GM19372 (cell line): ENCODE measurements at regions not wholly inside any gene's neighbourhood (a gene's known extent, or its start where the extent isn't known, plus 50 kb on each side); places are given as distances from the start of the nearest gene placed in this dataset.

ENCODE experiments used
- ATAC-seq: cut with Tn5 transposase; IDR thresholded peaks from one replicate; pipeline ENCODE4 v1.9.1; 2021; ENCODE audit warnings: mild to moderate bottlenecking, low read depth, moderate library complexity; ENCODE audit not compliant: unreplicated experiment

DNA sequence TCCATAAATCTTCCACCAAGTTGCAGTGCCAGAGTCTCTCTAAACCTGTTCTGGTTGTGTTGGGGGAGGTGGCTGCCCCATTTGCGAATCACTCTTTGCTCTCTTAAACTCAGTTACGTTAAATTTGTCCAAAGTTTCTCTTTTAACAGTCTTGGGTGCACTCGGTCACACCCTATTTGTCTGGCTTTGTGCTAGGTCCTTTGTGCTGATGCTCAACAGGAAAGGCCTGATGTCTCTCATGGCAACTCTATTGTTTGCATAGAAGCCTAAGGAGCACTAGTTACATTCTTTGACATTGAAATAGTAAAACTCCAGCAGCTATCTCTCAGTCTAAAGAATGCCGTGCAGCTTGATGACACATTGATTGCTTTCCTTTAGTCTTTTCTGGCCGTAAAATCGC, 105.1 kb downstream of the TRMT11 start:
- no peak for ATAC-seq

DNA sequence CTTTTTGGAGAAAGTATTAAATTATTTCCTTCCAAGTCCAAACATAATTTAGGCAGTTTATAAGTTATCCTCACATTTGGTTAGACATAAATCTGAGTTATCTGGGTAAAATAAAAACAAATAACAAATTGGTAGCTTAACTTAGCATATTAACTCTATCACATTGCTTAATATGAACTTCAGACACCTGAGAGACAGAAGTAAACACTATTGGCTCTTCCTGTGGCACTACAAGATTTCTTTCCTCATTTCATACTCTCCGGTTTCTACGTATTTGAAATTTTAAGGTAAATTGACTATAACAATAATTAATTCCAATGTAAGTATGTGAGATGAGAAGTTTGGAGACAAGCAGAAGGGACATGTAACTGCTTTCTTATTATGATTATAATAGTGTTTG, 106.8 kb downstream of the TRMT11 start:
- no peak for ATAC-seq

DNA sequence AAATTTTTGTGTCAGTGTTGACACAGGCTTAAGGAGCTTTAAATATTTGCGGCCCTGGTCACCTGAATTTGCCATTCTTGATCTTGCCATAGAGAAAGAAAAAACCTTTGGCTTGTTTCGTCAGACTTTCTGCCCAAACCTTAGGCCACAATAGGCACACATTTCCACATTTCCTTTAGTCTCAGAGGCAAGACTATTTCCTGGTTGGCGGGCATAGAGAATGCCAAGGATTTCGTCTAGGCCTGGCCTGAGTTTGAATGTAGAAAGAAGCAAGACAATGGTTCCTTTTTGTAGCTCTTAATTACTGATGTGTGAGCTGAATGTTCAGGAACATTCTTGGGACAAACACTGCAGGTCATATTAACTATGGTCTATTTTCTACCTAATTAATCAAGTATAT, 108.1 kb downstream of the TRMT11 start:
- ATAC-seq = no peak

GRCh38 chr6:126100386-126100785, 114.0 kb downstream of the TRMT11 start:
- ATAC-seq = no peak

DNA sequence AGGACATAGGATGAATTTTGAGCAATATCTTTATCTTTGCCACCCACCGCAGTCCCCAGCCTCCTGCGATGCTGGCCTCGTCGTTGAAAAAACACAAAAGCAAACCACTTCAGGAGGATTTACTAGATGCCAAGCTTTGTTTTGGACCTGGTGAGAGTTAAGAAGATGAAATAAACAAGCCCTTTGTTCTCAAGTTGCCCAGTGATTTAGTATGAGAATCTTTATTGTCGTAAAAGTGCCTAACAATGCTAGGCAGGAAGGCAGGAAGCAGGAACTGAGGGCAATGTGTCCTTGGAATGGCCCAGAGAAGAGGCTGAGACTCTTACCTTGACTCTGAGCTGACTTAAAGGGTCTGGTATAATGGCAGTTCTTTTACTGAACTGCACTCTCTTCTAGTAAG, 116.0 kb downstream of the TRMT11 start:
- ATAC-seq = no peak

- ATAC-seq = no peak
Measured at GRCh38 chr6:126103993-126104392, 117.7 kb downstream of the TRMT11 start.

DNA sequence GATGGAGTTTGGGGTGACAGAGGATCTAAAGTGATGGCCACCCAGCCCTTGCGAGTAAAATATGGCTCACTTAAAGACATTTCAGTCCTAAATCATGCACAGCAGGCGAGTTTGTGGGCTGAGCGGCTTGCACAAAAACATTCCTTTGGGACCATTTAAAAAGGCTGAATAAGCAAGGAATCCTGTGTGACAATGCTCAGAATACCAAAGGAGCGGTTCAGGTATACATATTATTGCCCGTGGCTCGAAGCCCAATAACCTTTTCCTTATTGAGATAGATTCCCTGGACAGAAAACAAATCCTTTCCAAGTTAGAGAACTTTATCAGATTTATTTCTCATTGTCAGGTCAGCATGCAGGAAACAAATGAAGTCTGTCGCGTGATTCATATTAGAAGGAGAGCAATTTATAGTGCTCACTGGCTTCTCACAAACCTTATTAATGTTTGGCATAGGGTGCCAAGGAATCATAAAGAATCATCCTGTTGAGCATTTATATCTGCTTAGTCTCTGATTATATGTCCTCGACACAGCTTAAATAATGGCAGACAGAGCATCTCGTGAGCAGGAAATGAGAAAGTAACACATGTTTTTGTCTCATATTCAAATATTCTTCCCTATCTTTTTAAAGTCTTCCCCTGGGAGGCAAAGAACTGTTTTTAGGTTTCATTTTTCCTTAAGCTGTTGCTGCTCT, 121.3 kb downstream of the TRMT11 start:
- ATAC-seq = no peak

DNA sequence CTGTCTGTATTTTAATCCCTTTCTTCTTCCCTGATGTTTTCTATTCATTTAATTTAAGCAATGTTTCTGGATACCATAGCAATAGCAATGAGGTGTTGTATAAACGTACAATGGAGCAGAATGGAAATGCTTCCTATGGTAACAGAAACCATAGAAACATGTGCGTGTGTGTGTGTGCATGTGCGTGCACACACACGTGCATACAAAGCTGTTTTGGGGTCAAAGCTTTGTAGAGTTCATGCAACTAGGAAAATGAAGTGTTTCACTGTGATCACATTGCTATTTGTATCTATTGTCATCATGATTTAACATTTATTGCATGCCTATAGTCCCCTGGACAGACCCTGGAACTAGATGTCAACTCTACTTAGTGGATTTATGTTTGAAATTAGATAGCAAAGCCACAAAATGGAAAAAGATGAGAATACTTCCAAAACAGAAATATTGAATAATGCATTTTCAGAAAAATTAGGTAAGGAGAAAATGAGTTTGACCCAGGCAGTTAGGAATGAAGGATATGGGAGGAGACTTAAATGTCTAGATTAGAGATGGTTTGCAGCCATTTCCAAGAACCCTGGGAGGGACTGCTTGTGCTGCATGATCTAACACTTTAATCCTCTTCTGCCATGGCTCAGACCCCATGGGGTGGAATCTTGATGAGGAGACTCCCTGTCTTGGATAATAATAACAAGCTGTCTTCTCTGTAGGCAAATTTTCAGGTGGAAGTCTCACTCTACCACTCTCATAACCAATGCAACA, 124.4 kb downstream of the TRMT11 start:
- no peak for ATAC-seq

GRCh38 chr6:126111327-126111726, 125.0 kb downstream of the TRMT11 start:
- ATAC-seq = no peak

- no peak for ATAC-seq
Measured at GRCh38 chr6:126112171-126112632, 125.9 kb downstream of the TRMT11 start.

DNA sequence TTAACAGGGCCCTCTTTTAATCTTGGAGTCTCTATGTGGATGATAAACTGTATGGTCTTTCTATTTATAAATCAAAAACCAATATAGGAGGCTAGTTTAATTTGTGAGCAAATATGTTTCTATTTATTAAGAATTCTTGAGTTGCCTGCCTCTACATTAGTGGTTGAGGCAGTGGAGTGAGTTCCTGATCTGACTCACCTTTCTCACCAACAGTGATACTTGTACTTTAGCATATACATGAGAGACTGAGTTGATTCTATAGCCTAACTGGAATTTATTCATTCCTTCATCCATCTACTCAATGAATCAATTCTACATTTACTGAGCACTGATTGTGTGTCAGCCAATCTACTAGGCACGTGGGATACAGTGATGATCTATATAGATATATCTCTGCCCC, 126.9 kb downstream of the TRMT11 start:
- ATAC-seq = no peak

GRCh38 chr6:126117251-126117650, 130.9 kb downstream of the TRMT11 start:
- ATAC-seq = no peak

DNA sequence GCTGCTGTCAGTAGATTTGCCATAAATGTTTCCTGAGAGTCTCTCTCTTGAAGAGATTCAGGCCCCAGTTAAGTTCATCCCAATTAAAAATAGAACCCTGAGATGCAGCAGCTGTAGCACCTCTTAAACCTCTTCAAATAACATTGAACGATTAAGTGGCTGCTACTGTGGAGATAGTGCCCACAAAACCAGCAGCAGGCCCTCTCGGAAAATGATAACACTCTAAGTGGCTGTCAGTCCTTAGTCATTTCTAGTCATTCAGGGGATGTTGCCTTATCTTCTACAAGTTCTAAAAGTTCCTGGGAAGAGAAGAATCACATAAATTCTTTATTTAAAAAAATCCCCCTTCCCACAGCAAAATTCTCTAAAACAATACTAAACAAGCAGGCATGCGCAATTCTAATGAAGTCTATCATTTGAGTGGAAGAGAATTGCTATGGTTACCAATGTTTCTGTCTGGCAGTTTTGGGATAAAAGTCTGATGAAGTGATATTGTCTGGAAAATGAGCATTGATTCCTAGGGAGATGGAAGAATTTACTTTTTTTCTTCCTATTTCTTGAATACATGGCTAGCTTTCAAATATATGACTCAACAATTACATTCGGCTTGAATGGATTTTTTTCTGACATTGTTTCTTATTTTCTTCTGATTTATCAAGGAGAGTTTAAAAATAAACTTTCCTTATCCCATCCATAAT, 131.9 kb downstream of the TRMT11 start:
- ATAC-seq = no peak

DNA sequence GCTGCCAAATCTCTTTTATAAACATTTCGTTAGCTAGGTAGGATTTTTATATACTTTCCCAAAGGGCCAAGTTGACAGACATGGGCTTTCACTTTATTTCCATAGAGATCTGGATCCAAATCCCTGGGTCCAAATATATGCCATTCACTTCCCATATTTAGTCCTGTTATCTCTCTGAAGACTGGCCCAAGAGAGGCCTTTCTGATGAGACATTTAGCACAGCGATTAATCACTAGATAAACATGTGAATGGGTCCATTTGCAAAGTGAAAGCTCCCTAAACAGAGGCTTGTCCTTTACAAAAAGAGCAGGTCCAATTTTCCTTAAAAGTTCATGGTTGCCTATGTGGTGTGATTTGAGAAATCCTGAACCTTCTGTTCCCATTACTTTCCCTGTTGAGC, 132.6 kb downstream of the TRMT11 start:
- ATAC-seq = no peak

DNA sequence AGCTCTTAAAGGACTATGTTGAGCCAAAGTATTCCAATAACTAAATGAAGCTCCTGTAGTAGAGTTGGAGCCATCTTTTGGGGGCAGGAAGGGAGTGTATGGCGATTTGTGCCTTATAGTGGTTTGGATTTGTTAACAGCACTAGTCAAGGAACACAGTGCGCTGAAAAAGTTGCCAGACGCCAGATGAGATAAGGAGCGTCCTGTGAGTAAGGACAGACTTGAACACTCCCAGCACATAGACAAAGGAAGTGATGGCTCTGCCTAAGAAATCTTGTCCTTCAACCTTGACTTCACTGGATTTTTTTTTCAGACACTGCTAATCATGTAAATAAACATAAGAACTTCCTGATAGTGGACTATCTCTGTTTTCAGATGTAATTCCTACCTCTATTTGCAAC, 136.9 kb downstream of the TRMT11 start:
- no peak for ATAC-seq

DNA sequence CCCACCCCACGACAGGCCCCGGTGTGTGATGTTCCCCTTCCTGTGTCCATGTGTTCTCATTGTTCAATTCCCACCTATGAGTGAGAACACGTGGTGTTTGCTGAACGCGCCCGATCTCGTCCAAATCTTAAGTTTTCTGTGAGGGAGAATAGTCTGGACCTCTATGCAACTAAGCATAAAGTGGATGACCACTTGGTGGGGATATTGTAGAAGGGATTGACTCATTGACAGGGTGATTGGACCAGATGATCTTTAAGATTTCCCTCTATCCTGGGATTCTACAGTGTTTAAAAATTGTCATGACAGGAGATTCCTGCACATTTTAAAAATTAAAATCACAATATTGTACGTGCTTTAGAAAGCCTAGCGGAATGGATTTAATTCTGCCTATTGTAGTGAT, 141.3 kb downstream of the TRMT11 start:
- ATAC-seq = no peak

DNA sequence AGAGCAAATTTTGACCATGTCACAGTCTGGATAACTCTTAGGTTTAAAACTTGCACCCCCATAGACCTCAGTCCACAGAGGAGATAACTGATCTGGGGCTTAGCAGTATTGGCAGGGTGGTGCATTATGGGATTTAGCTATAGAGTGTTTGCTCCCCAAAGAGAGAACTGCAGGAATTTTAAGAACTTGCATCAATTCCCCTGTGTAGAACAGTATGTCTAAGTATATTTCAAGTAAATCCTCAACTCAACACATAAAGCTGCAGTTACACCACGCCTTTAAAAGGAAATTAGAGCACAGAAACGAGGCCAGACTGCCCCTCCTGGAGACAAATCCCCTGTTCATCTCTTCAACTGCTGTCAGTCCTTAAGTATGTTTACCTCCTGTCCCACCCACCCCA, 144.9 kb downstream of the TRMT11 start:
- ATAC-seq = no peak

DNA sequence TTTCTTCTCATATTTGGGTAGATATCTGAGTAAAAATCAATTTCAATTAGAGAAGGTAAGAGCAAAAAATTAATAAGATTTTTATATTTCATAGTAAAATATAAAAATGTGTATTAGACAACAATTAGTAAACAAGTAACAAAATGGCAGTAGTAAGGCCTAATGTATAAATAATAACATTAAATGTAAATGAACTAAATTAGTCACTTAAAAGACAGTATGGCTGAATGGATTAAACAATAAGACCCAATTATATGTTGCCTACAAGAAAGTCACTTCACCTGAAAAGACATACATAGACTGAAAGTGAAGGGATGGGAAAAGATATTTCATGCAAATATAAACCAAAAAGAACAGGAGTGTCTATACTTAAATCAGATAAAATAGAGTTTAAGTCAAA, 147.6 kb downstream of the TRMT11 start:
- no peak for ATAC-seq

DNA sequence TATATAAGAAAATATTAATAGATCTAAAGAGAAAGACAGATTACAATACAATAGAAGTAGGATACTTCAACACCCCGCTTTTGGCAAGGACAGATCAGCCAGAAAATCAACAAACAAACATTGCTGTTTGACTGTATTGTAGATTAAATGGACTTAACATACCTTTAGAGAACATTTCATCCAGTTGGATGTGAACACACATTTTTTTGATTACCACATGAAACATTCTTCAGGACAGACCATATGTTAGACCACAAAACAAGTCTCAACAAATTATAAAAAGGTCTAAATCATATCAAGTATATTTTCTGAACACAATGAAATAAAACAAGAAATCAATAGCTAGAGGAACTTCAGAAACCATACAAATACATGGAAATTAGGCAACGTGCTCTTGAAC, 148.2 kb downstream of the TRMT11 start:
- no peak for ATAC-seq

DNA sequence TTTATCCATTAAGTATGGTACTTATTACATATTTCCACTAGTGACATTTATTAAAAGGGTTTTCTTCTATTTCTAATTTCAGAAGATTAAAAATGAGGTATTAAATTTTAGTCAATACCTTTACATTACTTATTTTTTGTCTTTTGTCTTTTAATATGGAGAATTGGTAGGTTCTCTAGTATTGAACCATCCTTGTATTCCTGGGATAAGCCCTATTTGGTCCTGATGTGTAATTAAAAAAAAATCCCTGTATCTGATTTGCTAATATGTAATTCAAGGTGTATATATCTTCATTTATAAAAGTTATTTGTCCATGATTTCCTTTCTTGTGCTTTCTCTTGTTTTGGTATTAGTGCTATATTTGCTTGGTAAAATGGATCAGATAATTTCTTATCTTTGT, 153.7 kb downstream of the TRMT11 start:
- ATAC-seq = no peak

GRCh38 chr6:126143761-126144251, 157.5 kb downstream of the TRMT11 start:
- no peak for ATAC-seq
